NCI-H2107 treated with DMSO at 0.1 percent for 48 hours (cell line): ENCODE measurements at regions not wholly inside any gene's neighbourhood (a gene's known extent, or its start where the extent isn't known, plus 50 kb on each side); places are given as distances from the start of the nearest gene placed in this dataset.

ENCODE experiments used
- DNase-seq: peaks from one replicate; lab custom pipeline; 2025; ENCODE audit not compliant: unreplicated experiment; lab: John Stamatoyannopoulos, UW

- no peak for DNase-seq
Measured at GRCh38 chr2:239693761-239694415, 293.1 kb upstream of the HDAC4 start.

DNA sequence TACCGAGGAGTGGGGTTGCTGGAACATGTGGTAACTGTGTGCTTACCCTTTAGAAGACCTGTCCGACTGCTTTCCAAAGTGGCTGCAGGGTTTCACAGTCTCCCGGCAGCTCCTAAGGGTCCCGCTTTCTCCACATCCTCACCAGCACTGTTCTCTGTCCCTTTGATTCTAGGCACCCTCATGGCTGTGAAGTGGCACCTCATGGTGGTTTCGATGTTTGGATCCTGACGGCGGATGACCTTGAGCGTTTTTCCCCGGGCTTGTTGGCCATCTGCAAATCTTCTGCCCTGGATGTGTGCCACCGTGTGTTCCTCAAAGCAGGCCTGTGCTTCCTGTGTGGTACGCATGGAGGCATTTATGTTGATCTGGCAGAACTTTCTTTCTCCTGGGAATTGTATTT lies 292.5 kb upstream of the HDAC4 start:
- no peak for DNase-seq

DNA sequence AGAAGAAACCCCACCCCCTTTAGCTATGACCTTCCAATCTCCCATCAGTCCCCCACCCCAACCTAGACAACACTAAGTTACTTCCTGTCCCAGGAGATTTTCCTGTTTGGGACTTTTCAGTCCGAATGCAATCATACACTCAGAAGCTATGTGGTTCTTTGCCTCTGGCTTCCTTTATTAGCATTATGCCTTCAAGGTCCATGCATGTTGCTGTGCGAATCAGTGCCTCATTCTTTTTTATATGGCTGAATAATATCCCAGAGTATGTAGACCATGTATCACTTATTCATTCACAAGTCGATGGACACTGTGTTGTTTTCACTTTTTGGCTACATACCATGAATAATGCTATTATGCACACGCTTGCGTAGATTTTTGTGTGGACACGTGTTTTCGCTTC lies 292.1 kb upstream of the HDAC4 start:
- no peak for DNase-seq

DNA sequence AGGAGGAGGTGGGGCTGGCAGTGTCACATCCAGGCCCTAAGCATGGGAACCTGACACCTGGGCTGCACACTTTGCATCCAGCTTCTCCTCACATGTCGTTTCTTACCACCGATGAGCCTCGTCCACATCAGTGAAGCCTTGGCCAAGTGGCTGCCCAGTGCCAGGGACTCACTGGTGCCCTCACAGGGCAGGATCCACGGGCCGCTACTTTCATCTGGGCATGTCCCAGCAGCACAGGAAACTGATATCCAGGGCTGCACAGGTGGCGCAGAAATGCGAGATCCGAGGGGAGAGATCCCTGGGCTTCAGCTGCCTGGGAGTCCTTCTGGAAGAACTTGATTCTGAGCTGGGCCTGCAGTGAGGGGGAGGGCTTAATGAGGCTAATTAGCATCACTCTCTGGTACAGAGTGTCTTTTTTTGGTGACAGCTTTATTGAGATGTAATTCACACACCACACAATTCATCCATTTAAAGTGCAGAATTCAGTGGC lies 291.6 kb upstream of the HDAC4 start:
- peak; percentile 27 for DNase-seq

DNA sequence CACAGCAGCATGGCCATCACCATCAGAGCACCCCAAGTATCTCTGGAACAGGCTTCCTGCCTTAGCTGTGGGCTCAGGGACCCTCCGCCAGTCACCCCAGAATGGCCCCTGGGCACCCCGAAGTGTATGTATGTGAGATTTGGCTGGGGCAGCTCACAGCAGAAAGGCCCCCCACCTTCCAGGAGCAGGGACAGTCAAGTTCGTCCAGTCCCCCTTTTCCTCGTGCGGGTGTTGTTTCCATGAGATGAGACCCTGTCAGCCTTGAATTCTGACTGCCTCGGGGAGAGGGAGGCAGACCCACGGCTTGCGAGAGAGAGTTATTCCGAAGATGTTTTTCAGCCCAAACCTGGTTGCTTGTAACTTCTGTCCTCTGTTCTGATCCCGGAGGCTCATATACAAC lies 290.9 kb upstream of the HDAC4 start:
- DNase-seq: no peak

DNA sequence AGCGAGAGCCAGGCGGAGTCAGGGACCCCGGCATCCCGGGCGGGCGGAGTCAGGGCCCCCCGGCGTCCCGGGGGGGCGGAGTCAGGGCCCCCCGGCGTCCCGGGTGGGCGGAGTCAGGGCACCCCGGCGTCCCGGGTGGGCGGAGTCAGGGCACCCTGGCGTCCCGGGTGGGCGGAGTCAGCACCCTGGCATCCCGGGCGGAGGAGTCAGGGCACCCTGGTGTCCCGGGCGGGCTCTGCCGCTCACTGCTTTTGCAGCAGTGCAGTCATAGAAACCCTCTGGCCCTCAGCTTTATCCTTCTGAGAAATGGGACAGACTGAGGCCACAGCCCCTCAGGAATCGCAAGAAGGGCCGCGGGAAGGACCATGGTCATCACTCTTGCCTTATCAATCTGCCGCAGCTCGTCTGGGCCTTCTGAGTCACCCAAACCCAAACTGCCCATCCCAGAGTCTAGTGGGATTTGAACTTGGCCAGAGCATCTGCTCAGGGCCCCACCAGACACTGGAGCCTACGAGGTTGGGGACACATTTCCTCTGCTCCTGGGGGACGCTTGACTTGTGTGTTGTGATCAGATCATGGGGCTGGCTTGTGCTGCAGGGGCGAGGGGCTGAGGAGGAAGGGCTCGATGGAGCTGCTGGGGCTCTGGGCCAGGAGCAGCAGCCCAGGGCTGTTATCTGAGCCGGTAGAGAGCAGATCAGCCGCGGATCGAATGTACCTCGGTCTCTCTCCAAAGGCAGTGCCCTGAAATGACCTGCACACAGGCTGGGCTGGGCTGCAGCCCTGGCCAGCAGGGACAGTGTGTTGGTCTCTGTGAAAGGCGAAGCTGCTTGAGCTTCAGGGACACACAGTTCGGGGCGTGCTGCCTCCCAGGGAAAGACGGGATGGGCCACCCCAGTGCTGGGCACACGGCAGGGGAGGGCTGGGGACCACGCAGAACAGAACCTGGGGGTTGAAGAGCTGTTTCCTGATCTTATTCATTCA lies 290.1 kb upstream of the HDAC4 start:
- peak; percentile 31 for DNase-seq

DNA sequence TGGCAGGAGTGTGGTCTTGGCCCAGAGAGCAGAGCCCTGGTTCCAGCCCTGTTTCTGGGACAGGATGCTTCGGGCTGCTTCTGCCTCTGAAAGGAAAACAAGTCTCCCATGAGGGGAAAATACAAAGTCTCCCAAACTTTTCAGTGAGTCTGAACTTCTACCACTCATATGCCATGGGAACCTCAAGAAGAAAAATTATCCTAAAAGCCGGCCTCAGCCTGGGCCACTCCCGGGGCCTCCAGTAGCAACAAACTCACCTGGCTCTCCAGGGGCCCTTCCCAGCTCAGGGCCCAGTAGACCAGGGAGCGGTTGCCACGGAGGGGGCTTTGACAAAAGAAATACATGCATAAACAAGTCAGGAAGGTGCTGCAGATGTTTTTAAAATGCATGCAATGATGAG lies 289.2 kb upstream of the HDAC4 start:
- DNase-seq: peak; percentile 36

DNA sequence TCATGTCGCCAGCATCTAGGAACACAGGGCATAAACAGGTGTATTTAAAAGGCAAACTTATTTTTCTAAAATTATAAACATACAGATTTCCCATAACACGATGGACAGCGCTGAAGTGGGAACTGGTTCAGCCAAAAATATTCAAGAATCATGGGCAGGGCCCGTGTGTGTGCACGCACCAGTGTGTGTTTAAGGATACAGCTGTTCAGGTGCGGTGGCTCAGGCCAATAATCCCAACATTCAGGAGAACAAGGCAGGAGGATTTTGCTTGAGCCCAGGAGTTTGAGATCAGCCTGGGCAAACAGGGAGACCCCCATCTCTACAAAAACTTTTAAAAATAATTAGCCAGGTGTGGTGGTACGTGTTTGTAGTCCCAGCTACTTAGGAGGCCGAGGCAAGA lies 288.6 kb upstream of the HDAC4 start:
- no peak for DNase-seq

GRCh38 chr2:239688840-239689239 lies 288.0 kb upstream of the HDAC4 start:
- DNase-seq: no peak

DNA sequence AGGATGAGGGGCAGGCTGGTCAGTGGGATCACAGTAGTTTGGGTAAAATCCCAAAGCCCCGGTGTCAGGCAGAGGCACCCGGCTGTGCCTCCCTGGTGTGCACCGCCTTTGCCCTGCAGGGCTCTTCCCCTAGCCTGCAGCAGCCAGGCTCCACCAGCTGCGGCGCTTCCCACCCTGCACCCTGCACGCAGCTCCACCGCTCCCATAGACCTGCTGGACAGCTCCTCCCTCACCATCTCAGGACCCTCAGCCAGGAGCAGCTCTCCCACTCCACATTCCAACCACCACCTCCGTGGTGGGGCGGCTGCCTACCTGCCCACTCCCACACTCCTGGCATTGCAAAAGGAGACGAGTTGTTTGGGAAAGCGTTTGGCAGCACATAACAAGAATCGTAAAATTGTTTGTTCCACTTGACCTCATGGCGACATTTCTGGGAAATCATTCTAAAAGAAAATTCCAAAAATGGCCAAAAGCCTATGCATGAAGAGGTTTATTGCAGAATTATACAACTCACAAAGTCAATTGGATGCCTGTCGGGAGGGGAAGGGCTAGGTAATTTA lies 287.4 kb upstream of the HDAC4 start:
- DNase-seq: no peak

GRCh38 chr2:239687441-239687840 lies 286.6 kb upstream of the HDAC4 start:
- no peak for DNase-seq

GRCh38 chr2:239685965-239686364 lies 285.1 kb upstream of the HDAC4 start:
- DNase-seq: no peak

DNA sequence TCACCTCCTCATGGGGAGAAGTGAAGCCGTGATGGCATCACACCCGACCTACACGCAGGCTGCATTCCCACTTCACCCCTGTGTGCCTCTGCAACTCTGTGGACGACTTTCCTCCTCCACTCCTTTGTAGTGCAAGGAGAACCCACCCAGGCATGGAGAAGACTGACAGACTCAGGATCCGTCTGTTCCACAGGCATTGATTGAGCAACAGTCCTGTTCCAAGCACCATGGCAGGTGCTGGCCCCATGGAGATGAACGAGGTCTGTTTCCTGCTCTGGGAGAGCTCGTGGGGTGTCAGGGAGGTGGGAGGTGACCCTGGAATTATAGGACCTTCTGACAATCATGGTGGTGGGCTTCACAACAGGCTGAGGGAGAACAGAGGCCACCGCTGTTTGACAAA lies 284.7 kb upstream of the HDAC4 start:
- no peak for DNase-seq

- no peak for DNase-seq
Measured at GRCh38 chr2:239684996-239685395, 284.2 kb upstream of the HDAC4 start.

- DNase-seq: no peak
Measured at GRCh38 chr2:239684271-239684810, 283.5 kb upstream of the HDAC4 start.

- no peak for DNase-seq
Measured at GRCh38 chr2:239682518-239682917, 281.7 kb upstream of the HDAC4 start.

DNA sequence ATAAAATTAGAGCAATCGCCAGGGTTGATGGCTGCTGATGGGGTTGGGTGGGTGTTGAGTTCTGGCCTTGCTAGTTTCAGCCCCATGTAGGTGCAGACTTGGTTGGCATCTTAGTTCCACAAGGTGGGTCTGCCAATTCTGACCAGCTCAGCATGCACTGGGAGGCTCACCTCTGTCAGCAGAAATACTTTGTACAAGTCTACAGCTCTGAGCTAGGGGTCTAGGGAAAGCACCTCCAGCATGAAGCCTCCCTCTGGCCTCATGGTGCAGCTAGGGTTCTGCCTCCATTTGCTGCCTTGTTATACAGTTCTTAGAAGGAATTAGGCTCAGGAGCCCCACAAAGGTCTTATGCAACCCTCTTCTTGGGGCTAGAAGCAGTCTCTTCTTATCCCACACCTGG lies 278.9 kb upstream of the HDAC4 start:
- DNase-seq: no peak

GRCh38 chr2:239678666-239679296 lies 278.0 kb upstream of the HDAC4 start:
- no peak for DNase-seq

GRCh38 chr2:239678186-239678490 lies 277.3 kb upstream of the HDAC4 start:
- DNase-seq: no peak

DNA sequence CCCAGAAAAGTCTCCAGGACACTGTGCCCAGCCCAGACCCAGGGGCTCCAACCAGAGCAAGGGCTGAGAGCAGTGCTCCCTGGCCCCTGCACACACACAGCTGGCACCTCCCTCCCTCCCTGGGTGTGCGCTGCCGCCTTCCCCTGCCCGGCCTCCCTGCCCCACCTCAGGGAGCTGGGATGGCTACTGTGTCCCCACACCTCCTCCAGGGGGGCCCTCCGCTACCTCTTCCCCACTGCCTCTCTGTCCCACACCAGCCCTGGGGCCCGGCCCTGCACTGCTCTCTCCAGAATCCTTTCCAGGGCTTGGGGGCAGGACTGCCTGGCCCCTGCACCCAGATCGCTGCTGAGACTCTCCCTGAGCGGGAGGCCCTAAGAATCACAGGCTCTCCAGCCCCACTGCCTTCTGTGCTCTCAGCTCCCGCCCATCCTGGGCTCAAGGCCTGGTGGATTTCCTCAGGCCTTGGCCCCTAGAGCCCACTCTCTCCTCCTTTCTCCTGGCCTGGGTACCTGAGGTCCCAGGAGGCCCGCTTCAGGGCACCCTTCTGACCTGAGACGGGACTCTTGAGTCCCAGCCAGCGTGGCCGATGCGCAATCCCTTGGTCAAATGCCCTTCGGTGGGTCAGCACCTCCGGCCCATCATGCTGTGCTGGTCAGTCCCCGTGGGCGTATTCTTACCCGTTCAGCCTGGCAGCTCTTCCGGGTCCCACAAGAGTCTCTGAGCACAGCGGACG lies 276.8 kb upstream of the HDAC4 start:
- no peak for DNase-seq
